AG09309 (cell line): ENCODE measurements at regions not wholly inside any gene's neighbourhood (a gene's known extent, or its start where the extent isn't known, plus 50 kb on each side); places are given as distances from the start of the nearest gene placed in this dataset.
A peak's percentile ranks its signal among the peaks of the same experiment; 100 is the strongest.
"Not testable (repeated sequence)": the region's sequence is repeated elsewhere in the genome, so short reads cannot be mapped to it uniquely, and the experiment has no call there.

Experiments used
- DNase-seq: peaks from one replicate; pipeline ENCODE4 v3.0.0-alpha.2; 2010; ENCODE audit warnings: low read depth
- H3K4me3 ChIP-seq: 2 replicates; pipeline ENCODE4 v1.5.1; 2011; ENCODE audit warnings: mild to moderate bottlenecking, low read depth, low read length, moderate library complexity; ENCODE audit not compliant: control insufficient read depth
- TF ChIP-seq, protein P1 (sequence below): IDR thresholded peaks from 2 replicates; pipeline ENCODE4 v1.5.1; 2011; ENCODE audit warnings: mild to moderate bottlenecking, low read depth, low read length, inconsistent platforms; ENCODE audit not compliant: insufficient read depth, control insufficient read depth; ENCODE audit errors: missing control alignments

DNA sequence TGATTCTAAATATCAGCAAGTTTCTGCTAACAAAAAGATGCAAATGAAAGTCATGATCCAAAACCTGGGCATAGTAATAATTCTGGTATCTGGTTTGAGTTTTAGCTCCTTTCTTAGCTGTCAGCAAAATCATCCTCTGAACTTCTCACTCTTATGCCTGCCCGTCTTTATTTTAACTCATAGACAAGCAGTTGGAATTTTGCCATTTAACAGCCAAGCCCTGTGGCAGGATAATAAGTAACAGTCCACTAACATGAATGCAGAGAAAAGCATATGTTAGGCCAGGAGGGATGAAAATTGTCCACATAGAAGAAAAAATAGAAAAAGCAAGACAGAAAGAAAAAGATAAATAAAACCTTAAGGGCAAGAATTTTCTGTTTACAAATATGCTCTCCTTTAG is 170.0 kb upstream of the LAMA2 start:
- no peak overlapping the region for H3K4me3 ChIP-seq
- DNase-seq, result no peak
- TF ChIP-seq, protein P1, sequence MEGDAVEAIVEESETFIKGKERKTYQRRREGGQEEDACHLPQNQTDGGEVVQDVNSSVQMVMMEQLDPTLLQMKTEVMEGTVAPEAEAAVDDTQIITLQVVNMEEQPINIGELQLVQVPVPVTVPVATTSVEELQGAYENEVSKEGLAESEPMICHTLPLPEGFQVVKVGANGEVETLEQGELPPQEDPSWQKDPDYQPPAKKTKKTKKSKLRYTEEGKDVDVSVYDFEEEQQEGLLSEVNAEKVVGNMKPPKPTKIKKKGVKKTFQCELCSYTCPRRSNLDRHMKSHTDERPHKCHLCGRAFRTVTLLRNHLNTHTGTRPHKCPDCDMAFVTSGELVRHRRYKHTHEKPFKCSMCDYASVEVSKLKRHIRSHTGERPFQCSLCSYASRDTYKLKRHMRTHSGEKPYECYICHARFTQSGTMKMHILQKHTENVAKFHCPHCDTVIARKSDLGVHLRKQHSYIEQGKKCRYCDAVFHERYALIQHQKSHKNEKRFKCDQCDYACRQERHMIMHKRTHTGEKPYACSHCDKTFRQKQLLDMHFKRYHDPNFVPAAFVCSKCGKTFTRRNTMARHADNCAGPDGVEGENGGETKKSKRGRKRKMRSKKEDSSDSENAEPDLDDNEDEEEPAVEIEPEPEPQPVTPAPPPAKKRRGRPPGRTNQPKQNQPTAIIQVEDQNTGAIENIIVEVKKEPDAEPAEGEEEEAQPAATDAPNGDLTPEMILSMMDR, result no peak

DNA sequence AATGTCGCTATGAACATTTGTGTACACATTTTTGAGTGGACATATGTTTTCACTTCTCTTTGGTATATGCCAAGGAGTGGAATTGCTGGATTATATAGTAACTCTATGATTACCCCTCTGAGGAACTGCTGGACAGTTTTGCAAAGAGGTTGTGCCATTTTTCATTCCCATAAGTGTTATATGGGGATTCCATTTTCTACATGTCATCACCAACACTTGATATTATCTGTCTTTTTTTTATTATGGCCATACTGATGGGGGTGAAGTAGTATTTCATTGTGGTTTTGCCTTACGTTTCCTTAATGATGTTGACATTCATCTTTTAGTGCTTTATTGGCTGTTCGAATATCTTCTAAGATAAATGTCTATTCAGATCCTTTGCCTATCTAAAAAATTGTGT is 171.8 kb upstream of the LAMA2 start:
- TF ChIP-seq, protein P1, result no peak
- no peak overlapping the region for H3K4me3 ChIP-seq
- no peak for DNase-seq

DNA sequence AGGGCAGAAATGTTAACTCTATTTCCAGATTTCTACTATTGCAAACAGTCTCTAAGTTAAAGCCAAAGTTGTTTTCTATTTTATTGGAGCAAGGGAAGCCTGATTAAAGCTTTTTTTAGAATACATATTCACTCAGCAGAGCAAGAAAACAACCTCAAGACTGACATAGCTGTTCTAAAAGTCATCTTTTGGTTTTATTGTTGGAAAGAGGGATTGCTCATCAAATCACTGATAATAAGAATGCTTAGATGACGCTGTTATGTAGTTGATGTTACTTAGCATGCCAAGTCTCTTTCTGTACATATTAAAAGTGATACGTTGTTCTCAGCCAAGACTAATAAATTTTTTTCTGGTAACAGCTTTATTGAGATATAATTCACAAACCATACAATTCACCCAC is 172.6 kb upstream of the LAMA2 start:
- DNase-seq, result peak; percentile 33
- H3K4me3 ChIP-seq, result no peak overlapping the region

DNA sequence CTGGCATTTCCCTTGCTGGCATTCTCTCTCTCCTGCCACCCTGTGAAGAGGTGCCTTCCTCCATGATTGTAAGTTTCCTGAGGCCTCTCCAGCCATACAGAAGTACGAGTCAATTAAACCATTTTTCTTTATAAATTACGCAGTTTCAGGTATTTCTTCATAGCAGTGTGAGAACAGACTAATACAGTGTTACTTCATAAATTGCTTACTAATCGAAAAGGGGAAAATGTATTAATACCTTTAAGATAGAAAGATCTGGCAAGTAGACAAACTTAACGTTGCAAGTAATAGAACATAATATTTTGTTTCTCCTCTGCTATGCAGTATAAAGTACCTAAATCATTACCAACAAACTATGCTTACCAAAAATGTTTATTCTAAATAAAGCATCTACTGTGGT is 178.3 kb upstream of the LAMA2 start:
- H3K4me3 ChIP-seq, result no peak overlapping the region
- TF ChIP-seq, protein P1, result no peak
- no peak for DNase-seq

More for the DNA sequence above, 172.6 kb upstream of the LAMA2 start:
- TF ChIP-seq, protein P1, result no peak

DNA sequence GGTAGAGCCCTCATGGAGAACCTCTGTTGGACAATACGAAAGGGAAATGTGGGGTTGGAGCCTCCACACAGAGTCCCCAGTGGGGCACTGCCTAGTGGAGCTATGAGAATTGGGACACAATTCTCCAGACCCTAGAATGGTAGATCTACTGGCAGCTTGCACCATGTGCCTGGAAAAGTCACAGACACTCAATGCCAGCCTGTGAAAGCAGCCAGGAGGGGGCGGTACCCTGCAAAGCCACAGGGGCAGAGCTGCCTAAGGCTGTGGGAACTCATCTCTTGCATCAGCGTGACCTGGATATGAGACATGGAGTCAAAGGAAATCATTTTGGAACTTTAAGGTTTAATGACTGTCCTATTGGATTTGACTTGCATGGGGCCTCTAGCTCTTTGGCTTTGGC is 179.1 kb upstream of the LAMA2 start:
- not testable (repeated sequence) for H3K4me3 ChIP-seq, DNase-seq

DNA sequence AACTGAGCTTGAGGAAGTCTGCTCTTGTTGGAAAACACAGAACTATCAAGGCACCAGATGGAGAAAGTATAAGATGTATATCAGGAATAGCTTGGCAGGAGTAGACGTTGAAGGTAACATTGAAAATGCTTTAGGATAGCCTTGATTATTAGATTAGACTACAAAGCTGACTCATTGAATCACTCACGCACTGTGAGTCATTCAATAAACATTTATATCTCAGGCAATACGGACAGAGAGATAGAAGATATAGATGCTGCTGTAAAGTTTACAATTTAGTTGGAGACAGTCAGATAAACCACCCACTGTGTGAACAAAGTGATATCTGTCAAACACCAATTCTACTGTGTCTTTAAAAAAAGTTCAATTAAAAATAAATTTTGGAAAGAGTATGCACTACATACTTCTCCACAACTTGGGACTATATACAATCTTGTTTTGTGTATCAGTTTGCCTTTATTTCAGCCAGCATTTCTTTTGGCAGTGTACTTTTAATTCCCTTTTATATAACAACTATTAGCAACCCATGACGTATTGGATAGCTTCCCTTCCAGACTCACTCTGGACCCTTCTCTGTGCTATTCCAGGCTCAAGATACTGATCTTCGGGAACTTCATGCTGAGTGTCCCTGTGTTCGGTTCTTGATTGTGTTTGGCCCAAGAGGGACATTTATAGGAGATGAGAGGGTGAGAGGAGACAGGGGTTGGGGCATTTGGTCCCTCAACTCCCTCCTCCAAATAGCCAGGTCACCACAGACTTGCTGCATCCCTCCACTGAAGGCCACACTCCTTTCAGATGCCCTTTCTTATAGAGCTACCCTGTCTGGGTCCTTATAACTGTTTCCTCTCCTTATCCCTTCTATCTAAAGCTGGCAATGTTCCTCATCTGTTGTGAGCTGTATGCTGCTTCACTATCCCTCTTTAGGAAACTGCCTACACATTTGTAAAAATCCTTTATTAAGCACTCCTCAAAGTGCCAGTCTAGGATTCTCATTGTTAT is 176.6 kb upstream of the PTPRK start:
- no peak overlapping the region for H3K4me3 ChIP-seq
- peak; percentile 5 for DNase-seq
- TF ChIP-seq, protein P1, result no peak

DNA sequence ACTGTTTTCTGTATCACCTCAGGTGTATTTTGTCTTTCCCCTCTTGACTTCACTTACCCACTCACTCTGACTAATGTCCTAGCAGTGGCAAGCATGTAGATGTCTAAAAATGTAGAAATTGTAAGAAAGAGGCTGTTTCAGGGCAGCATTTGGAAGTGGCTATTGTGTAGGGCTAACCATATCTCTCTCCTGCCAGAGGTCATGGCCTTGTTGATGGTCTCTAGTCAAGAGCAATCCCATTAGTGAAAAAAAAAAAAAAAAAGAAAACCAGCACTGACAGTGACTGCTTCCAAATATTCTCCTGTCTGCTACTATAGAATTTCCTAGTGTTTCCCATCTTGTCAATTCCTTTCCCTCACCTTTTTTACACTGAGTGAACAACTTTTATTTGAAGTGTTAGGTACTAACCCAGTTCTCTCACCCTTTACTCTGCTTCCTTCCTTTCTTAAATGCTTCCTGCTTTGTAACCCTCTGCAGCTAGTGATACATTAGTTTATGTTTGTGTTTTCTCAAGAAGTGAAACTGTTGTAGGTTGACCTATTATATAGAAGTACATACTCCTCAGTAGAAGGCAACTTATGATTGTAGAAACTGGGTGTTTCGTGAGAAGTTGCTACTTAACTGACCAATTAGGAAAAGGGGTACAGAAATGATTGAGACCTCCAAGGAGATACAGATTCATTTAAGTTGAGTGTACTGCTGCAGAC is 174.1 kb upstream of the PTPRK start:
- H3K4me3 ChIP-seq, result no peak overlapping the region
- DNase-seq, result no peak

More for the DNA sequence above, 174.1 kb upstream of the PTPRK start:
- TF ChIP-seq, protein P1, result no peak
